ENCODE measurements at regions not wholly inside any gene's neighbourhood (a gene's known extent, or its start where the extent isn't known, plus 50 kb on each side); places are given as distances from the start of the nearest gene placed in this dataset.
"Not testable (repeated sequence)": the region's sequence is repeated elsewhere in the genome, so short reads cannot be mapped to it uniquely, and the experiment has no call there.

DNA sequence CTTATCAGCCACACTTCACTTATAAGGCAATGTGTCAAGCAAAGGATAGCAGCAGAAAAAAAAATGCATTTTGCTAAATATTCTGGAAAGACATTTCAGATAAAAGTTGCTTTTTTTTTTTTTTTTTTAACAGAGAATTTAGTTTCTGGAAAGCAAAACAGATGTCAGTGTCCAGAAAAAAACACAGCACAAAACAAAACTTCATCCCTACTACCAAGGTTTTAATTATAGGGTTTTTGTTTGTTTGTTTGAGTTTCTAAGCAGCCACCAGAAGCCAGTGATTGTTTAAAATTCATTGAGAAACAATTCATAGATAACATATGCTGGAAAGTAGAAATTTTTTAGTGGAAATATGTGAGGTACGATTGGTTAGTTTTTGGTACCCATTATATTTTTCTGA, 1202.7 kb downstream of the OTOL1 start:
- DNase-seq, result no peak

DNA sequence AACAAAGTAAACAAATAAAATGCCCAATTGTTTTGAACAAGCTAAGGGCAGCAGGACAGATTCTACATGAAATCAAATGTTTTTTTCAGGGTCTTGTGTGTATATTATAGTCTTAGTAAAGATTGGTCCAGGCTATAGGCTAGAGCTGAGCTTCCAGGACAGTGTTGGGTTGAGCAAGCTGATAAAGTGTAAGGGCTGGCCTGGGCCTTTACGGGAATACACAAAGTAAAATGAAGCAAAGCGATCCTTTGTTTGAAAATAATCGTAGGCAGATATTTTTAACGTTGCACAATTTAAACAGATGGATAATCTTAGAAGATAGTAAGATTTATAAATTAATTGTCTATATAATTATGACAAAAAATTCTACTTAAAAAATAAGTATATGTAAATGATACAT, 1204.6 kb downstream of the OTOL1 start:
- DNase-seq, result no peak

DNA sequence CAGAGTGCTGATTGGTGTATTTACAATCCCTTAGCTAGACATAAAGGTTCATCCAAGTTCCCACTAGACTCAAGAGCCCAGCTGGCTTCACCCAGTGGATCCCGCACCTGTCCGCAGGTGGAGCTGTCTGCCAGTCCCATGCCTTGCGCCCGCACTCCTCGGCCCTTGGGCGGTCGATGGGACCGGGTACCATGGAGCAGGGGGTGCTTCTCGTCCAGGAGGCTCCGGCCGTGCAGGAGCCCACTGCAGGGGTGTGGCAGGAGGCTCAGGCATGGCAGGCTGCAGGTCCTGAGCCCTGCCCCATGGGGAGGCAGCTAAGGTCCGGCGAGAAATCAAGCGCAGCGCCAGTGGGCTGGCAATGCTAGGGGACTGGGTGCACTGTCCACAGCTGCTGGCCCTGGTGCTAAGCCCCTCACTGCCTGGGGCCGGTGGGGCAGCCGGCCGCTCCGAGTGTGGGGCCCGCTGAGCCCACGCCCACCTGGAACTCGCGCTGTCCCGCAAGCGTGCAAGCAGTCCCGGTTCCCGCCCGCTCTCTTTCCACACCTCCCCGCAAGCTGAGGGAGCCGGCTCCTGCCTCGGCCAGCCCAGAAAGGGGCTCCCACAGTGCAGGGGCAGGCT, 1206.3 kb downstream of the OTOL1 start:
- DNase-seq, result no peak

DNA sequence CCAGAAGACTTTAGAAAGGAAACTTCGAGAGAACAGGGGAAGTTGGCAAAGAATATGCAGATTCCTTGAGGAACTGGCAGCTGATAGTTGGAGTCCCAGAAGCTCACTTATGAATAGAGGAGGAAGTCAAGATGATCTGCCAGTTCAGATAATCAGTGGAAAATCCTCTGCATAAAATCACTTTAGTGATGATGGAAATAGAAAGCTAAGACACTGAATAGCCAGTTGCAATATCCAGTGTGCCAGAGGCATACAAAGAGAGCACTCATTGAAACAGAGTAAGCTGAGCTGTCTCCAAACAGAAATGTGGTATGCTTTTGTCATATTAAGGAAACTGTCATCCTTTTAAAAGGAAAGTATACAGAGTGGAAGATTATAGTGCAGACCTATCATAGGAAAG, 1207.6 kb downstream of the OTOL1 start:
- DNase-seq, result no peak

DNA sequence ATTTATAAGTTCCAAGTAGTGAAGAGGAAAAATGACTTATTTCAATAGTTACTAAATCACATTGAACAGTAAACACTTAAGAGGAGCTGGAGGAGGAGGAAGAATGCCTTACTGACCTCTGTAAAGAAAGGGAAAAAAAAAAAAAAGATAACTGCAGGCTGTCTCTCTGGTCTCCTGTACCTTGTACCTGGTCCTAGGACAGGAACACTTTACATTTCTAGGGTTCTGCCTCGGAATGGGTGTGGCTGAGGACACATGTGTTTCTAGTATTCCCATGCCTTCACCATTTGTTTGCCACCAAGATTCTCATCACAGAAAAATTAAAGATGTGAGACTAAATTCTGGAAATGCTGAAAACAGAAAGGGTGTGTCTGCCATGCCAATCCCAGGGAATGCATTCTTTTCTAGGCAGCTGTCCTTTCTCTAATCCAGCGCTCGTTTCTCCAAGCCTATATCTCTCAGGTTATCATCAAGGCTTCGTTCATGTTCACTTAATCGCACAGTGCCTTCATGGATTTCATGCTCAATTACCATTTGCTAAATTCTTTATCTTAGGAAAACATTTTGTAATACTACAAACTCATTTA, 1208.3 kb downstream of the OTOL1 start:
- no peak for DNase-seq

DNA sequence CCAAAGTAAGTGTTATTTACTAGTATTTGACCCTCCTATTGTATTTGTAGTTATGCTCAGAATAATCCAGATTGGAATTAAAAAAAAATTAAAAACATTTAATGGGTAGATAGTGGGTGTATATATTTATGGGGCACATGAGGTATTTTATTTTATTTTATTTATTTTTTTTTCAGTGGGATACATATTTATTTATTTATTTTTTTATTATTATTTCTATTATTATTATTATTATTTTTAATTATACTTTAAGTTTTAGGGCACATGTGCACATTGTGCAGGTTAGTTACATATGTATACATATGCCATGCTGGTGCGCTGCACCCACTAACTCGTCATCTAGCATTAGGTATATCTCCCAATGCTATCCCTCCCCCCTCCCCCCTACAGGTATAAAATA, 1211.8 kb downstream of the OTOL1 start:
- DNase-seq, result not testable (repeated sequence)

DNA sequence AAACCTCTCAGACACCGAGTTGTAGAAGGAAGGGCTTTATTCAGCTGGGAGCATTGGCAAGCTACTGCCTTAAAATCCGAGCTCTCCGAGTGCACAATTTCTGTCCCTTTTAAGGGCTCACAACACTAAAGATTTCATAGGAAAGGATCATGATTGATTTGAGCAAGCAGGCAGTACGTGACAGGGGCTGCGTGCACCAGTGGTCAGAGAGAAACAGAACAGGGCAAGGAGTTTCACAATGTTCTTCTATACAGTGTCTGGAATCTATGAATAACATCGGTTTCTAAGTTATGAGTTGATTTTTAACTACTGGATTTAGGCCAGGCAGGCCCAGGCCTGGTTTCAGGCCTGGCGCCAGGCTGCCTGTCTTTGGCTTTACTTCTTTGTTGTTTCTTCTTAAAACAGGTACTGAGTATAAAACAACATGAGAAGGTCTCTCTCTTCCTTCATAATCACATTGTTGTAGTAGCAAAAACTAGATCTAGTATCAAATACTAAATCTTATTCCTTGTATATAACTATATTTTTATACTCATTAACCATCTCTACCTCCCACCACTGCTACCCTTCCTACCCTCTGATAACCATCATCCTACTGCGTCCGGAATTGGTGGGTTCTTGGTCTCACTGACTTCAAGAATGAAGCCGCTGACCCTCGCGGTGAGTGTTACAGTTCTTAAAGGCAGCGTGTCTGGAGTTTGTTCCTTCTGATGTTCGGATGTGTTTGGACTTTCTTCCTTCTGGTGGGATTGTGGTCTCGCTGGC, 1212.5 kb downstream of the OTOL1 start:
- DNase-seq, result not testable (repeated sequence)

DNA sequence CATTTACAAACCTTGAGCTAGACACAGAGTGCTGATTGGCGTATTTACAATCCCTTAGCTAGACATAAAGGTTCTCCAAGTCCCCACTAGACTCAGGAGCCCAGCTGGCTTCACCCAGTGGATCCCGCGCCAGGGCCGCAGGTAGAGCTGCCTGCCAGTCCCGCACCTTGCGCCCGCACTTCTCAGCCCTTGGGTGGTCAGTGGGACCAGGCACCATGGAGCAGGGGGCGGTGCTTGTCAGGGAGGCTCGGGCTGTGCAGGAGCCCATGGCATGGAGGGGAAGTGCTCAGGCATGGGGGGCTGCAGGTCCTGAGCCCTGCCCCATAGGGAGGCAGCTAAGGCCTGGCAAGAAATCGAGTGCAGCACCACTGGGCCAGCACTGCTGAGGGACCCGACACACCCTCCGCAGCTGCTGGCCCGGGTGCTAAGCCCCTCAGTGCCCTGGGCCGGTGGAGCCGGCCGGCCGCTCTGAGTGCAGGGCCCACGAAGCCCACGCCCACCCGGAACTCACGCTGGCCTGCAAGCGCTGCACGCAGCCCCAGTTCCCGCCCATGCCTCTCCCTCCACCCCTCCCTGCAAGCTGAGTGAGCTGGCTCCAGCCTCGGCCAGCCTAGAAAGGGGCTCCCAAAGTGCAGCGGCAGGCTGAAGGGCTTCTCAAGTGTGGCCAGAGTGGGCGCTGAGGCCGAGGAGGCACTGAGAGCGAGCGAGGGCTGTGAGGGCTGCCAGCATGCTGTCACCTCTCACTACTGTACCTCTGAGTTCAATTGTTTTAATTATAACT, 1213.9 kb downstream of the OTOL1 start:
- no peak for DNase-seq

DNA sequence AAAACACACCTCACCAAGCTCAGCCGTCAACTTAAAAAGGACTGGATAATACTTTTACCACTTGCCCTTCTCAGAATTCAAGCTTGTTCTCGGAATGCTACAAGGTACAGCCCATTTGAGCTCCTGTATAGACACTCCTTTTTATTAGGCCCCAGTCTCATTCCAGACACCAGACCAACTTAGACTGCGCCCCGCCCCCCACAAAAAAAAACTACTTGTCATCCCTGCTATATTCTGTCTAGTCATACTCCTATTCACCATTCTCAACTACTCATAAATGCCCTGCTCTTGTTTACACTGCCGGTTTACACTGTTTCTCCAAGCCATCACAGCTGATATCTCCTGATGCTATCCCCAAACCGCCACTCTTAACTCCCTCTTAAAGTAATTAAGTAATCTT, 1220.5 kb downstream of the OTOL1 start:
- DNase-seq, result not testable (repeated sequence)

DNA sequence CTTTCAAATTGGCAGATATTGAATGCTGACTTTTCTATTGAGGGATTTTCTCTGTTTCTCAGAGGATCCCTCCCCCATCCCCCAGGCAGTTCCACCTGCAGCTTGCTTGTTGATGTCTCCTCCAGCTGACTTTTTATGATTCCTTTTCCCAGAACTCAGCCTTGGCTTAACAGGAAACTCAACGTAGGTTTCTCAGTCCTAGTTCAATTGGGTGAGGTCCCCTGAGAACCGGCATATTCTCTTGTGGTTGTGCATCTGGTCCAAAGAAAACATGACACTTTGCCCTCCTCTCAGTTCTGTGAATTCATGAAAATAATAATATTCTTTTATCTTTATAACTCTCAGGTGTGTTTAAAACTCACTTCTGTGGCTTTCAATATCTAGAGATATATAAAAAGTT, 1222.1 kb downstream of the OTOL1 start:
- DNase-seq, result no peak

DNA sequence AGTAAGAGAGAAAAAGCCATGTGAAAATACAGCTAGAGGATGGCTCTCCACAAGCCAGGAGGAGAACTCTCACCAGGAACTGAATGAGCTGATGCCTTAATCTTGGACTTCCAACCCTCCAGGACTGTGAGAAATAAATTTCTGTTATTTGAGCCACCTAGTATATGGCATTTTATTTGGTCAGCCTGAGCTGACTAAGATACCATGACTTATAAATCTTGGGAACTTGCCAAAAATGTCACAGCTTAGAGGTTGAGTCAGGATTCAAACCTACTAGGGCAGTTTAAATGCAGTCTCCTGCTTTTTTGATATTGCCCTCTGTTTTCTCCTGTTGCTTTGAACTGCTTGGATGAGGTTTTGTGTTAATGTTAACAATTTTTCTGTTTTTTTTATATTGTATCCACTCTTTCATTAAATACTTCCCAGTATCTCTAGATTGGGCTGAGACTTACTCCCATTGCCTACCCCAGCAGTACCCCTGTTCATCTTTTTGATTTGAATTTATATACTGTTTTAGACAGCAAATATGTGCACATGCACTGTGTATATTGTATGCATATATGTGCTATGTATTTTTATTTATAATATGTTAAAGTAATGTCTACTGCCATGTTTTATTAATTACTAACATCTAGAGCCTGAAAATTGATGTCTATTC, 1223.2 kb downstream of the OTOL1 start:
- DNase-seq, result no peak

DNA sequence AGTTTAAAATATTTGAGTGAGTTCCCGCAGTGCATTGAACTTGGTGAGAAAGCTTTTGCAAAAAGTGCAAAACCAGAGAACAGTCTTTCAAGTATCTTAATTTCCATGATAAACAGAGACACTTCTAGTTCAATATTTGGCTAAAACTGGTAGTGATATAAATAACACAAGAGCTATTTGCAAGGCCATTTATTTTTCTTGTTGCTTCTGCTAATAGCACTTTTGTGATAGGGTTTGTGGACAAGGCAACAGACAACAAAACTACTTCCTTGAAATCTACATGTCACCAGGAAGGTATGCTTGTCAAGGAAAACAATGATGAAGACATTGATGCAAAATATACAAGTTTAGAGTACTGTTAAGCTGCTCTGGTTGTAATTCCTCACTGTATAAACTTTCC, 1225.1 kb downstream of the OTOL1 start:
- no peak for DNase-seq

DNA sequence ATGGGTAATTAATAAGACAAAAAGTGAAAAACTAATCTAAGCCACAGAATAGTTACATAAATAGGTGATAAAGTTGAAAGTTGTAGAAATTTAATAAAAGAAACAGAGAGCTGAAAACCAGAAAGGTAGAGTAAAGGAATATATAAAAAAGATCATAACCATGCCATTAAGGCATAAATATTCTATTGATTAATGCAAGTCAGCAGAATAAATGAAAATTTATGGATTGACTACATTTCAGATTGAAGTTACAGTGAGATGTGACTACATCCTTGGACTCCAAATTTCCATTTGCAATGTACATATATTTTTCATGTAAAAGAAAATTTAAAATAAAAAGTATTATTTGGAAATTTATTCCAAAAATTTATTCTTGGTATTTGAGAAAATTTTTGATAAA, 1225.7 kb downstream of the OTOL1 start:
- no peak for DNase-seq

DNA sequence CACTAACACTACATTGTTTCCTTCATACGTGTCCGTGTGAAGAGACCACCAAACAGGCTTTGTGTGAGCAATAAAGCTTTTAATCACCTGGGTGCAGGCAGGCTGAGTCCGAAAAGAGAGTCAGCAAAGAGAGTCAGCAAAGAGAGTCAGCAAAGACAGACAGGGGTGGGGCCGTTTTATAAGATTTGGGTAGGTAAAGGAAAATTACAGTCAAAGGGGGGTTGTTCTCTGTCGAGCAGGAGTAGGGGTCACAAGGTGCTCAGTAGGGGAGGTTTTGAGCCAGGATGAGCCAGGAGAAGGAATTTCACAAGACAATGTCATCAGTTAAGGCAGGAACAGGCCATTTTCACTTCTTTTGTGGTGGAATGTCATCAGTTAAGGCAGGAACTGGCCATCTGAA, 1226.2 kb downstream of the OTOL1 start:
- DNase-seq, result not testable (repeated sequence)

DNA sequence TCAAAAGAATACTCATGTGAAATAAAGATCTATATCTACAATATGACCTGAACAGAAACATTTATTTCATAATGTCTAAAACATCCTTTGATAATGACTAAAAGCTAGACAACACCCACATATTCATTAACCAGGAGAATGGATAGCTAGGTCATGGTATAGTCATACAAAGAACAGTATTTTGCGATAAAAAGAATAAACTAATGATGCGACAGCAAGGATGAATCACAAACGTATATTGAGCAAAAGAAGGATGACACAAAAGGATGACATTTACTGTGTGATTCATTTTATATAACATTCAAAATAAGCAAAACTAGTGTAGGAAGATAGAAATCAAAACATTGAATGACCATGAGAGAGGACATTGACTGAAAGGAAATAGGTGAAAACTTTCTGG, 1233.1 kb downstream of the OTOL1 start:
- DNase-seq, result no peak

DNA sequence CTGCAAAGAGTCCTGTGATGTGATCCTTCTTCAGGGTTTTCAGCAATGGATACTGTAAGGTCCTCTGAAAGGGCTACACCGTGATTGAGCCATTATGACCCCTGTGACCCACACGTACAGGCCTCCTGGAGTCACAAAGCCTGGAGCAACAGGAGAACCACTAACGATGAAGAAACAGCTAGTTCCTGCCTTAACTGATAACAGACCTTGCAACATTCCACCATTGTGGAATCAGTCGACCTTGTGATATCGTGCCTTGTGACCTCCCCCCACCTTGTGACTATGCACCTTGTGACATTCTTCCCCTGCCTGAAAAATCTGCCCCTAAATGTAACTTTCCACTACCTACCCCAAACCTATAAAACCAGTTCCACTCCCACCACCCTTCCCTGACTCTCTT, 1235.4 kb downstream of the OTOL1 start:
- not testable (repeated sequence) for DNase-seq

DNA sequence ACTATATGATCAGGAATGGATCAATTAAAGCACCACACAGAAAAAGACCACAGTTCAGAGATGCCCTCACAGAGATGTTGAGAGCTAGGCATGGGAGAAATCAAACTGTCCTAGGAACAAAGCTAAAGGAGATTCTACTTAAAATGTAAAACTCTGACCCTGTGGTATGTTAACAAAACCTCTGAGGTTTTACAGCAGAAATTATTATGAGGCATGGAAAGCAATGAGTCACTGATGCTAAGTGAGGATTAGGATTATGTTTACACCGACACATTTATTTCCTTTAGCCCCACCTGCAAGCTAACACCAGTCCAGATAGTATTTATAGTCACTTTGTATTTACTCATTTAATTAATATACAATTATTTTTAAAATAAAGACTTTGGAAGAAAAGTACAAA, 1242.2 kb downstream of the OTOL1 start:
- no peak for DNase-seq

DNA sequence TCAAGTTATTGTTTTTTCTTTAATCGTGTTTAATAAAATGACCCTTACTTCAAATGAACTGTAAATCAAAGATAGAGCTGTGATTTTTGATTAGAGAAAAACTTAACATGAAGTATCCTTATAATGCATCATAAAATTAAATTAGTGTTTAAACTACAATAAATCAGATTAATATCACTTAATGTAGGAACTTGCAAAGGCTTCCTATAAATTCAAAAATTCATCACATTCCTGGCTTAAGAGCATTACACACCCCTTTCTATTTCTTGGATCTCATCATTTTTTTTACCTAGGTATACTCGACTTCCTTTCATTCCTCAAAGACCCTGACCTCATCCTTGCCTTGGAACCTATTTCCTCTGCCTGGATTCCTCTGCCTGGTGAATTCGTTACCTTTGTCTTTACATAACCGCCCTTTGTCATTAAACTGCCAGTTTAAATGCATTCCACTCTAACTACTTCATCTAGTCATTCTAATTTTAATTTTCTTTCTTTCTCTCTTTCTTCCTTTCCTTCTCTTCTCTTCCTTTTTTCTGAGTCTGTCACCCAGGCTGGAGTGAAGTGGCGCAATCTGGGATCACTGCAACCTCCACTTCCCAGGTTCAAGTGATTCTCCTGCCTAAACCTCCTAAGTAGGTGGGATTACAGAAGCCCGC, 1244.5 kb downstream of the OTOL1 start:
- DNase-seq, result no peak

DNA sequence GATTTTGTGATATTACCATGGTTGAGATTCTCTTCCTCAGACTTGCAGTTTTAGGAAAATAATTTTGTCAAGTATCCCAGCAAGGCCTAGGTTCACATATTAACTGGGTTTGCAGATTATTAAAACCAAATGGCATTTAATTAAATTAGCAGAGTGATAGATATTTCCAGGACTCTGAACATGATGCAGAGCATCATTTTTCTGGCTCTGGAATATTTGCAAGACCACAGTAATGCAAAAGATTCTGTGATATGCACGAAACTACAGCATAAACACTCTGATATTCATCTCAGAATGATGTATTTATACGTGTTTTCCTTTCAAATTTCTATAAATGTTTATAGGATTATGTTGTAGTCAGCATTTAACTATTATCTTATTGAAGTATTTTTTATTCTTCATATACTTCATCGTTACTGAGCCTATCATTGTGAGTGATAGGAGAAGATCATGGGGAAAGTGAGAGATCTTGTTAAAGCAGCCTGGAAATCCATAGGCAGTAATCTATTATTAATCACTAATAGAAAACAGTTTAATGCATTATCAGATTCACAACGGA, 1245.6 kb downstream of the OTOL1 start:
- no peak for DNase-seq

DNA sequence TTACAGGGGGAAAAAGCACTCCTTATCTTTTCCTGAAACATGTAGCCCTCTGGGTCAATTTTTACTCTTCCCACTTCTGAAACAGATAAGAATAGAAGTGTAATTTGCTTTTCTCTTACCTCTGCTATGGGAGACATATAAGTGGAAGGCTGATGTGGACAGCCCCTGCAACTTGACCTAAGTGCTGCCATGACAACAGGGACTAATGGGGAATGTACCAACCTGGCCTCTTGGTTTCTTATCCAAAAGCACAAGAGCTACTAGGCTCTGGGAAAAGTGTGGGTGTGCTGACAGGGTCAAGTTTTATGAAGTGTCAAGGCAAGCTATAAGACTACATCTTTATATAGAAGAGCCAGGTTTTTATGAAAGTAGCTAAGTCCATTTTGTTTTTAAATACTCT, 1246.5 kb downstream of the OTOL1 start:
- DNase-seq, result no peak

DNA sequence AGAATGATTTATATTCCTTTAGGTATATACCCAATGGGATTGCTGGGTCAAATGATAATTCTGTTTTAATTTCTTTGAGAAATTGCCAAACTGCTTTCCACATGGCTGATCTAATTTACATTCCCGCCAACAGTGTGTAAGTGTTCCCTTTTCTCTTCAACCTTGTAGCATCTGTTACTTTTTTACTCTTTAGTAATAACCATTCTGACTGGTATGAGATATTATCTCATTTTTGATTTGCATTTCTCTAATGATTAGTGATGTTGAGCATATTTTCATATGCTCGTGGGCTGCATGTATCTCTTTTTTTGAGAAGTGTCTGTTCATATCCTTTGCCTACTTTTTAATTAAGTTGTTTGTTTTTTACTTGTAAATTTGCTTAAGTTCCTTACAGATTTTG, 1264.2 kb downstream of the OTOL1 start:
- DNase-seq, result no peak
